ENCODE measurements at regions not wholly inside any gene's neighbourhood (a gene's known extent, or its start where the extent isn't known, plus 50 kb on each side); places are given as distances from the start of the nearest gene placed in this dataset.

- Mint-ChIP-seq H3K4me3 (ENCODE audit: unreplicated experiment) (no peak overlapping the region), H3K4me1 (ENCODE audit: low read depth, unreplicated experiment) (no peaks in the 10 kb centered on the region), H3K27me3 (ENCODE audit: low read depth, unreplicated experiment) (no peaks in the 10 kb centered on the region), H3K36me3 (ENCODE audit: low read depth, unreplicated experiment) (no peaks in the 10 kb centered on the region), H3K9me3 (ENCODE audit: unreplicated experiment) (peaks cover 4% of the 10 kb centered on the region), H3K27ac (ENCODE audit: unreplicated experiment) (no peak overlapping the region)
- no peak overlapping the region for H3K9ac ChIP-seq (ENCODE audit: low read length)
- no peak overlapping the region for H3K4me3 ChIP-seq (ENCODE audit: insufficient read depth, low read depth, low read length)
- DNase-seq (ENCODE audit: low read depth) = no peak
- no peaks in the 10 kb centered on the region for H3K27me3 ChIP-seq (ENCODE audit: insufficient read depth, low read length)
- no peaks in the 10 kb centered on the region for H3K4me1 ChIP-seq (ENCODE audit: insufficient read depth, low read length)
- H3K9me3 ChIP-seq (ENCODE audit: insufficient read depth, low read depth, low read length) = no peaks in the 10 kb centered on the region
- TF ChIP-seq EZH2 (IDR thresholded peaks at IDR 0.05; ENCODE audit: insufficient read depth, low read length) (no peak), CTCF (IDR thresholded peaks at IDR 0.05; ENCODE audit: insufficient read depth, low read depth, low read length) (no peak)
- no peak overlapping the region for H2AFZ ChIP-seq (ENCODE audit: low read depth, low read length)
- H3K79me2 ChIP-seq (ENCODE audit: insufficient read depth, low read length) = no peaks in the 10 kb centered on the region
- no peaks in the 10 kb centered on the region for H3K36me3 ChIP-seq (ENCODE audit: insufficient read depth, low read length)
- no peak overlapping the region for H3K4me2 ChIP-seq (ENCODE audit: low read length)
- FAIRE-seq = no peak
- H4K20me1 ChIP-seq (ENCODE audit: insufficient read depth, low read length) = no peaks in the 10 kb centered on the region
- H3K27ac ChIP-seq (ENCODE audit: low read depth, low read length) = no peak overlapping the region
Measured at GRCh38 chr12:14310866-14311265, 54.6 kb upstream of the ATF7IP start.

GRCh38 chr12:14313379-14314138 lies 51.9 kb upstream of the ATF7IP start:
- no peak for FAIRE-seq
- Histone ChIP-seq H3K4me3 (ENCODE audit: insufficient read depth, low read depth, low read length) (no peak overlapping the region), H4K20me1 (ENCODE audit: insufficient read depth, low read length) (no peaks in the 10 kb centered on the region), H3K4me1 (ENCODE audit: insufficient read depth, low read length) (no peaks in the 10 kb centered on the region), H3K9me3 (ENCODE audit: insufficient read depth, low read depth, low read length) (no peaks in the 10 kb centered on the region), H3K9ac (ENCODE audit: low read length) (no peak overlapping the region), H3K27ac (ENCODE audit: low read depth, low read length) (no peak overlapping the region), H3K79me2 (ENCODE audit: insufficient read depth, low read length) (no peaks in the 10 kb centered on the region), H3K27me3 (ENCODE audit: insufficient read depth, low read length) (no peaks in the 10 kb centered on the region), H3K4me2 (ENCODE audit: low read length) (no peak overlapping the region), H3K36me3 (ENCODE audit: insufficient read depth, low read length) (no peaks in the 10 kb centered on the region), H2AFZ (ENCODE audit: low read depth, low read length) (no peak overlapping the region)
- DNase-seq (ENCODE audit: low read depth) = no peak
- H3K4me1 Mint-ChIP-seq (ENCODE audit: low read depth, unreplicated experiment) = no peaks in the 10 kb centered on the region
- no peak overlapping the region for H3K4me3 Mint-ChIP-seq (ENCODE audit: unreplicated experiment)
- peaks cover 2% of the 10 kb centered on the region for H3K9me3 Mint-ChIP-seq (ENCODE audit: unreplicated experiment)
- H3K27ac Mint-ChIP-seq (ENCODE audit: unreplicated experiment) = no peak overlapping the region
- no peaks in the 10 kb centered on the region for H3K36me3 Mint-ChIP-seq (ENCODE audit: low read depth, unreplicated experiment)
- TF ChIP-seq EZH2 (IDR thresholded peaks at IDR 0.05; ENCODE audit: insufficient read depth, low read length) (no peak), CTCF (IDR thresholded peaks at IDR 0.05; ENCODE audit: insufficient read depth, low read depth, low read length) (no peak)
- H3K27me3 Mint-ChIP-seq (ENCODE audit: low read depth, unreplicated experiment) = no peaks in the 10 kb centered on the region

GRCh38 chr12:14314801-14315200 lies 50.7 kb upstream of the ATF7IP start:
- Mint-ChIP-seq H3K4me3 (ENCODE audit: unreplicated experiment) (no peak overlapping the region), H3K27me3 (ENCODE audit: low read depth, unreplicated experiment) (no peaks in the 10 kb centered on the region), H3K4me1 (ENCODE audit: low read depth, unreplicated experiment) (no peaks in the 10 kb centered on the region), H3K27ac (ENCODE audit: unreplicated experiment) (no peak overlapping the region), H3K36me3 (ENCODE audit: low read depth, unreplicated experiment) (no peaks in the 10 kb centered on the region), H3K9me3 (ENCODE audit: unreplicated experiment) (peaks cover 2% of the 10 kb centered on the region)
- Histone ChIP-seq H3K36me3 (ENCODE audit: insufficient read depth, low read length) (no peaks in the 10 kb centered on the region), H3K9me3 (ENCODE audit: insufficient read depth, low read depth, low read length) (no peaks in the 10 kb centered on the region), H3K4me1 (ENCODE audit: insufficient read depth, low read length) (no peaks in the 10 kb centered on the region), H3K4me3 (ENCODE audit: insufficient read depth, low read depth, low read length) (no peak overlapping the region), H3K27ac (ENCODE audit: low read depth, low read length) (no peak overlapping the region), H2AFZ (ENCODE audit: low read depth, low read length) (no peak overlapping the region), H3K79me2 (ENCODE audit: insufficient read depth, low read length) (no peaks in the 10 kb centered on the region), H3K9ac (ENCODE audit: low read length) (no peak overlapping the region), H4K20me1 (ENCODE audit: insufficient read depth, low read length) (no peaks in the 10 kb centered on the region), H3K4me2 (ENCODE audit: low read length) (no peak overlapping the region), H3K27me3 (ENCODE audit: insufficient read depth, low read length) (no peaks in the 10 kb centered on the region)
- TF ChIP-seq CTCF (IDR thresholded peaks at IDR 0.05; ENCODE audit: insufficient read depth, low read depth, low read length) (no peak), EZH2 (IDR thresholded peaks at IDR 0.05; ENCODE audit: insufficient read depth, low read length) (no peak)
- FAIRE-seq (no peak), DNase-seq (ENCODE audit: low read depth) (no peak)
